ENCODE measurements at regions not wholly inside any gene's neighbourhood (a gene's known extent, or its start where the extent isn't known, plus 50 kb on each side); places are given as distances from the start of the nearest gene placed in this dataset.
"Not testable (repeated sequence)": the region's sequence is repeated elsewhere in the genome, so short reads cannot be mapped to it uniquely, and the experiment has no call there.

DNA sequence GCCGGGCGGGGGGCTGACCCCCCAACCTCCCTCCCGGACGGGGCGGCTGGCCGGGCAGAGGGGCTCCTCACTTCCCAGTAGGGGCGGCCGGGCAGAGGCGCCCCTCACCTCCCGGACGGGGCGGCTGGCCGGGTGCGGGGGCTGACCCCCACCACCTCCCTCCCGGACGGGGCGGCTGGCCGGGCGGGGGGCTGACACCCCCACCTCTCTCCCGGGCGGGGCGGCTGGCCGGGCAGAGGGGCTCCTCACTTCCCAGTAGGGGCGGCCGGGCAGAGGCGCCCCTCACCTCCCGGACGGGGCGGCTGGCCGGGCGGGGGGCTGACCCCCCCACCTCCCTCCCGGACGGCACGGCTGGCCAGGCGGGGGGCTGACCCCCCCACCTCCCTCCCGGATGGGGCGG lies 66.8 kb upstream of the SLC35C1 start:
- WGBS (ENCODE audit: insufficient coverage), result no CpG with 5 or more reads among the region's 37 CpGs
- H3K27ac Mint-ChIP-seq; H3K4me1 ChIP-seq (ENCODE audit: control insufficient read depth in 1 of 2, extremely low read depth in 1 of 2, insufficient read depth in 2 of 2, low read length in 2 of 2); CTCF ChIA-PET; H3K36me3 ChIP-seq (ENCODE audit: control insufficient read depth in 2 of 2, extremely low read depth in 1 of 2, insufficient read depth in 1 of 2, low read length in 1 of 2); H3K9me3 Mint-ChIP-seq; H3K27ac ChIP-seq (ENCODE audit: low read length); H3K9me3 ChIP-seq; H3K4me3 ChIP-seq (ENCODE audit: control insufficient read depth in 1 of 2, extremely low read depth in 1 of 2, low read length in 1 of 2); DNase-seq; POLR2A ChIA-PET; H3K4me1 Mint-ChIP-seq; H3K4me3 Mint-ChIP-seq; H3K36me3 Mint-ChIP-seq; ATAC-seq (replicated peaks in 1 of 4): not testable (repeated sequence)
- peaks cover 0 to 11% of the 10 kb centered on the region in 2 experiments for H3K27me3 ChIP-seq (replicated peaks in 1 of 2; ENCODE audit: control insufficient read depth in 2 of 2, extremely low read depth in 1 of 2, insufficient read depth in 2 of 2, low read length in 1 of 2)
- peaks cover 17 to 20% of the 10 kb centered on the region in 2 donors for H3K27me3 Mint-ChIP-seq

DNA sequence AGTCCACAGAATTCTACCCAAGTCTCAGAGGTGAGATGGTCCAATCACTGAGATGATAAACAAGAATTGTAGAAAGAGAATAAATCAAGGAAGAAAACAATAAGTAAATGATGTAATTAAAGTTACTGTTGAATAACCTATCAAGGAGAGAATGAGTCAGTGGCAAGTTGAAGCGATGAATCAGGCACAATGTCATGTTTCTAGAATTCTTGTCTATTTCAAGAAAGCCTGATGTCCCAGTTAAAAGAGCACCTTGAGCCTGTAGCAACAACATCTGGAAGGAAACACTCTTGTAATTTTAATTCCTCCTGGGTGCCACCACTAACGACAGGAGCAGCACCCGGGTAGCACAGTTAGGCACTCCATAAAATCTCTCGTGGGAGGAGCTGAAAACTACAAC lies 67.9 kb upstream of the SLC35C1 start:
- no peaks in the 10 kb centered on the region for H3K9me3 Mint-ChIP-seq

DNA sequence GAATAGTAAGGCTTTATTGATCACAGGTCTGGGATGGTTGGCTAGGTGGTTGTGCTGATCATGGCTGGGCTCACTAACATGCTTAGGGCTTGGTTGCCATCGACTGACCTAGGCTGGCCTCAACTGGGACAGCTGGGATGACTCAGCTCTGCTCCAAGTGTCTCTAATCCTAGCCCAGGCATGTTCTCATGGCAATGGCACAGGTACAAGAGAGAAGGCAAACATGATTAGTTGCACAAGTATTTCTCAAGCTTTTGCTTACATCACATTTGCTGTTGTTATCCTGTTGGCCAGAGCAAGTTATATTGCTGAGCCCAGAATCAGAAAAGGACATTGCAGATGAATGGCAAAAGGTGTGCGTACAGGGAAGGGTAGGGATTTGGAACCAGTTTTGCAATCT lies 68.5 kb upstream of the SLC35C1 start:
- DNase-seq (no peak), ATAC-seq (replicated peaks in 1 of 4) (no peak)
- Histone ChIP-seq H3K27me3 (replicated peaks in 1 of 2; ENCODE audit: control insufficient read depth in 2 of 2, extremely low read depth in 1 of 2, insufficient read depth in 2 of 2, low read length in 1 of 2) (peaks cover 0 to 11% of the 10 kb centered on the region in 2 experiments), H3K9me3 (no peaks in the 10 kb centered on the region), H3K4me3 (ENCODE audit: control insufficient read depth in 1 of 2, extremely low read depth in 1 of 2, low read length in 1 of 2) (no peak overlapping the region), H3K27ac (ENCODE audit: low read length) (no peak overlapping the region), H3K36me3 (ENCODE audit: control insufficient read depth in 2 of 2, extremely low read depth in 1 of 2, insufficient read depth in 1 of 2, low read length in 1 of 2) (no peaks in the 10 kb centered on the region), H3K4me1 (ENCODE audit: control insufficient read depth in 1 of 2, extremely low read depth in 1 of 2, insufficient read depth in 2 of 2, low read length in 2 of 2) (no peaks in the 10 kb centered on the region)
- Mint-ChIP-seq H3K4me1 (no peaks in the 10 kb centered on the region), H3K4me3 (no peak overlapping the region), H3K27me3 (peaks cover 11 to 17% of the 10 kb centered on the region in 2 donors), H3K9me3 (no peaks in the 10 kb centered on the region), H3K36me3 (no peaks in the 10 kb centered on the region), H3K27ac (no peak overlapping the region)
- no CpG with 5 or more reads among the region's 2 CpGs for WGBS (ENCODE audit: insufficient coverage)
- CTCF ChIA-PET, result no interaction called here
- POLR2A ChIA-PET, result no interaction called here

More for the DNA sequence above, 67.9 kb upstream of the SLC35C1 start:
- Mint-ChIP-seq H3K27ac (no peak overlapping the region), H3K4me1 (no peaks in the 10 kb centered on the region), H3K4me3 (no peak overlapping the region), H3K36me3 (no peaks in the 10 kb centered on the region), H3K27me3 (peaks cover 13 to 20% of the 10 kb centered on the region in 2 donors)
- CTCF ChIA-PET, result interaction anchor here in 1 of 2 donors (0.5 kb wide), 1 partner anchor 635 kb away, joined by 4 read pairs; no protein-coding TSS in a partner anchor
- Histone ChIP-seq H3K9me3 (no peaks in the 10 kb centered on the region), H3K4me3 (ENCODE audit: control insufficient read depth in 1 of 2, extremely low read depth in 1 of 2, low read length in 1 of 2) (no peak overlapping the region), H3K27me3 (replicated peaks in 1 of 2; ENCODE audit: control insufficient read depth in 2 of 2, extremely low read depth in 1 of 2, insufficient read depth in 2 of 2, low read length in 1 of 2) (peaks cover 0 to 13% of the 10 kb centered on the region in 2 experiments), H3K4me1 (ENCODE audit: control insufficient read depth in 1 of 2, extremely low read depth in 1 of 2, insufficient read depth in 2 of 2, low read length in 2 of 2) (no peaks in the 10 kb centered on the region), H3K27ac (ENCODE audit: low read length) (no peak overlapping the region), H3K36me3 (ENCODE audit: control insufficient read depth in 2 of 2, extremely low read depth in 1 of 2, insufficient read depth in 1 of 2, low read length in 1 of 2) (no peaks in the 10 kb centered on the region)
- 50% methylated on average over 1 of the region's 4 CpGs for WGBS (ENCODE audit: insufficient coverage)
- POLR2A ChIA-PET, result no interaction called here
- DNase-seq (no peak), ATAC-seq (replicated peaks in 1 of 4) (no peak)

DNA sequence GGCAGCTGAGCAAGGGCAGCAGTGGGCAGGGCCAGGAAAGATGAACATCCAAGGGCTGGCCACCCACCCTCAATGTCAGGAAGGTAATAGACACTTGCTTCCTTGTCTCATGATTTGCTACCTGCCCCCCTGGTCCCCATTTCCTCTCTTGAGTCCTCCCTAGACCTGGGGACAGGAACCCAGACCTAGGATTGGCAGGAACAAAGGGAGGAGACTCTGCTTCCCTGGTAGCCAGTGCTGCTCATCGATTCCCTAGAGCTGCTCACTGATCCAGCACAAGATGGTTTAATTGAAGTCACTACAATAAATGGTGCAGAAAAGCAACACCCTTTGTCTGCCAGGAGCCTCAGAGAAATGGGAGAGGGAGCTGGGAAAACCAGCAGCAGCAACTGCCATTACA lies 67.8 kb upstream of the CHST1 start:
- no peaks in the 10 kb centered on the region for H3K36me3 ChIP-seq (ENCODE audit: control insufficient read depth in 2 of 2, extremely low read depth in 1 of 2, insufficient read depth in 1 of 2, low read length in 1 of 2)
- no peak overlapping the region for H3K27ac ChIP-seq (ENCODE audit: low read length)
- no peak overlapping the region for H3K27ac Mint-ChIP-seq
- no peaks in the 10 kb centered on the region for H3K4me1 ChIP-seq (ENCODE audit: control insufficient read depth in 1 of 2, extremely low read depth in 1 of 2, insufficient read depth in 2 of 2, low read length in 2 of 2)
- H3K4me3 ChIP-seq (ENCODE audit: control insufficient read depth in 1 of 2, extremely low read depth in 1 of 2, low read length in 1 of 2), result no peak overlapping the region
- H3K4me3 Mint-ChIP-seq, result no peak overlapping the region
- H3K36me3 Mint-ChIP-seq, result no peaks in the 10 kb centered on the region
- peaks cover 6 to 16% of the 10 kb centered on the region in 2 donors for H3K27me3 Mint-ChIP-seq
- 50% methylated on average over 1 of the region's 1 CpG for WGBS (ENCODE audit: insufficient coverage)
- H3K4me1 Mint-ChIP-seq, result no peaks in the 10 kb centered on the region
- POLR2A ChIA-PET, result no interaction called here
- H3K27me3 ChIP-seq (replicated peaks in 1 of 2; ENCODE audit: control insufficient read depth in 2 of 2, extremely low read depth in 1 of 2, insufficient read depth in 2 of 2, low read length in 1 of 2), result peaks cover 0 to 10% of the 10 kb centered on the region in 2 experiments
- DNase-seq (no peak), ATAC-seq (replicated peaks in 1 of 4) (no peak)
- H3K9me3 Mint-ChIP-seq, result no peaks in the 10 kb centered on the region
- CTCF ChIA-PET, result no interaction called here
- no peaks in the 10 kb centered on the region for H3K9me3 ChIP-seq

DNA sequence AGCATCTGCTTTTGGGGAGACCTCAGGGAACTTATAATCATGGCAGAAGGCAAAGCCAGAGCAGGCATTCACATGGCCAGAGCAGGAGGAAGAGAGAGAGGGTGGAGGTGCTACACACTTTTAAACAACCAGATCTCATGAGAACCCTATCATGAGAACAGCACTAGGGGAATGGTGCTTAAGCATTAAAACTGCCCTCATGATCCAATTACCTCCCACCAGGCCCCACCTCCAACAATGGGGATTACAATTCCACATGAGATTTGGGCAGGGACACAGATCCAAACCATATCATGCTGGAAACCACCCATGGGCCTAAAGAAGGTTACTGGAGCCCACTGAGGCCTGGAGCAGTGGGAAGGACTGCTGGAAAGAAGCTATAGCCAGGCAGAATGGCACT lies 66.9 kb upstream of the CHST1 start:
- Histone ChIP-seq H3K4me3 (ENCODE audit: control insufficient read depth in 1 of 2, extremely low read depth in 1 of 2, low read length in 1 of 2) (no peak overlapping the region), H3K36me3 (ENCODE audit: control insufficient read depth in 2 of 2, extremely low read depth in 1 of 2, insufficient read depth in 1 of 2, low read length in 1 of 2) (no peaks in the 10 kb centered on the region), H3K27ac (ENCODE audit: low read length) (no peak overlapping the region), H3K27me3 (replicated peaks in 1 of 2; ENCODE audit: control insufficient read depth in 2 of 2, extremely low read depth in 1 of 2, insufficient read depth in 2 of 2, low read length in 1 of 2) (peaks cover 0 to 10% of the 10 kb centered on the region in 2 experiments), H3K9me3 (no peaks in the 10 kb centered on the region), H3K4me1 (ENCODE audit: control insufficient read depth in 1 of 2, extremely low read depth in 1 of 2, insufficient read depth in 2 of 2, low read length in 2 of 2) (no peaks in the 10 kb centered on the region)
- ChIA-PET CTCF (no interaction called here), POLR2A (no interaction called here)
- Mint-ChIP-seq H3K27me3 (peaks cover 6 to 16% of the 10 kb centered on the region in 2 donors), H3K4me3 (no peak overlapping the region), H3K27ac (no peak overlapping the region), H3K4me1 (no peaks in the 10 kb centered on the region), H3K9me3 (no peaks in the 10 kb centered on the region), H3K36me3 (no peaks in the 10 kb centered on the region)
- DNase-seq, result no peak
- ATAC-seq (replicated peaks in 1 of 4), result no peak

DNA sequence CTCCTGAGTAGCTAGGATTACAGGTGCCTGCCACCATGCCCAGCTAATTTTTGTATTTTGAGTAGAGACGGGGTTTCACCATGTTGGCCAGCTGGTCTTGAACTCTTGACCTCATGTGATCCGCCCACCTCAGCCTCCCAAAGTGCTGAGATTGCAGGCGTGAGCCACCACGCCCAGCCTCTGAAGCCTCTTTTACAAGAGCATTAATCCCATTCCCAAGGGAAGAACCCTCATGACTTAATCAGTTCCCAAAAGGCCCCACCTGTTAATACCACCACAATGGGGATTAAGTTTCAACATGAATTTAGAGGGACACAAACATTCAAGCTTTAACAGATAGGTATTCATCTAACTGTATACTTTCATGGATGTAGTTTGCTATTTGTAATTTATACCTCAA lies 65.7 kb upstream of the CHST1 start:
- not testable (repeated sequence) for DNase-seq

DNA sequence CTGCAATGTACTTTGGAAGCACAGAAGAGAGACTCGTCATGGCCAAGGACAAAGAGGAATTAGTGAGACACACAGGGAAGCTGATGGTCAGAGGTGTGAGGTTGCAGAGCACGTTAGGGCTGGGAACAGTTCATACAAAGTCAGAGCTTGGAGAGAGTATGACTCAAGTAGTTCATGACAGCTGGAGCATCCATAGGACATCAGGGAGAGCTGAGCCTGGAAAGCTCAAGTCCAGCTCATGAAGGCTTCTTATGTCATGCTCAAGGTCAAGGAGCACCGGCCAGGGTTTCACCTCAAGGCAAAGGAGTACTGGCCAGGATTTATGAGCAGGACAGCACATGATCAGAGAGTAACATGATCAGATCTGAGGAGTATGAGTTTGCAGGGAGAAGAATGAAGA lies 64.6 kb upstream of the CHST1 start:
- ChIA-PET POLR2A (no interaction called here), CTCF (no interaction called here)
- Mint-ChIP-seq H3K4me3 (no peak overlapping the region), H3K36me3 (no peaks in the 10 kb centered on the region), H3K4me1 (no peaks in the 10 kb centered on the region), H3K27ac (no peak overlapping the region), H3K9me3 (no peaks in the 10 kb centered on the region), H3K27me3 (peaks cover 13 to 23% of the 10 kb centered on the region in 2 donors)
- no peak overlapping the region for H3K27ac ChIP-seq (ENCODE audit: low read length)
- WGBS (ENCODE audit: insufficient coverage), result 81% methylated on average over 3 of the region's 3 CpGs
- ATAC-seq (replicated peaks in 1 of 4), result no peak
- DNase-seq, result no peak
- no peak overlapping the region for H3K4me3 ChIP-seq (ENCODE audit: control insufficient read depth in 1 of 2, extremely low read depth in 1 of 2, low read length in 1 of 2)
- no peaks in the 10 kb centered on the region for H3K36me3 ChIP-seq (ENCODE audit: control insufficient read depth in 2 of 2, extremely low read depth in 1 of 2, insufficient read depth in 1 of 2, low read length in 1 of 2)
- H3K4me1 ChIP-seq (ENCODE audit: control insufficient read depth in 1 of 2, extremely low read depth in 1 of 2, insufficient read depth in 2 of 2, low read length in 2 of 2), result no peaks in the 10 kb centered on the region
- no peaks in the 10 kb centered on the region for H3K9me3 ChIP-seq
- H3K27me3 ChIP-seq (replicated peaks in 1 of 2; ENCODE audit: control insufficient read depth in 2 of 2, extremely low read depth in 1 of 2, insufficient read depth in 2 of 2, low read length in 1 of 2), result peaks cover 0 to 18% of the 10 kb centered on the region in 2 experiments

More for the DNA sequence above, 65.7 kb upstream of the CHST1 start:
- WGBS (ENCODE audit: insufficient coverage), result 80% methylated on average over 2 of the region's 4 CpGs
- H3K9me3 Mint-ChIP-seq; H3K4me1 ChIP-seq (ENCODE audit: control insufficient read depth in 1 of 2, extremely low read depth in 1 of 2, insufficient read depth in 2 of 2, low read length in 2 of 2); POLR2A ChIA-PET; ATAC-seq (replicated peaks in 1 of 4); H3K27ac Mint-ChIP-seq; CTCF ChIA-PET; H3K4me3 ChIP-seq (ENCODE audit: control insufficient read depth in 1 of 2, extremely low read depth in 1 of 2, low read length in 1 of 2); H3K4me1 Mint-ChIP-seq; H3K36me3 Mint-ChIP-seq; H3K4me3 Mint-ChIP-seq; H3K36me3 ChIP-seq (ENCODE audit: control insufficient read depth in 2 of 2, extremely low read depth in 1 of 2, insufficient read depth in 1 of 2, low read length in 1 of 2); H3K9me3 ChIP-seq; H3K27ac ChIP-seq (ENCODE audit: low read length): not testable (repeated sequence)
- peaks cover 0 to 18% of the 10 kb centered on the region in 2 experiments for H3K27me3 ChIP-seq (replicated peaks in 1 of 2; ENCODE audit: control insufficient read depth in 2 of 2, extremely low read depth in 1 of 2, insufficient read depth in 2 of 2, low read length in 1 of 2)
- peaks cover 6 to 19% of the 10 kb centered on the region in 2 donors for H3K27me3 Mint-ChIP-seq
